Endodermal cell (in vitro differentiated cells): ENCODE measurements at regions not wholly inside any gene's neighbourhood (a gene's known extent, or its start where the extent isn't known, plus 50 kb on each side); places are given as distances from the start of the nearest gene placed in this dataset.
"Not testable (repeated sequence)": the region's sequence is repeated elsewhere in the genome, so short reads cannot be mapped to it uniquely, and the experiment has no call there.

ENCODE experiments used
- DNase-seq: peaks from one replicate; pipeline ENCODE4 v3.0.0-alpha.2; 2017
- H3K27ac ChIP-seq: 2 replicates; pipeline ENCODE4 v1.5.1; 2013; ENCODE audit warnings: mild to moderate bottlenecking, low read depth, low read length, moderate library complexity
- H3K27me3 ChIP-seq: 2 replicates; pipeline ENCODE4 v1.6.1; 2013; ENCODE audit warnings: mild to moderate bottlenecking, low read length, moderate library complexity; ENCODE audit not compliant: insufficient read depth, control insufficient read depth, poor library complexity, severe bottlenecking
- H3K36me3 ChIP-seq: 2 replicates; pipeline ENCODE4 v1.7.0; 2013; ENCODE audit warnings: mild to moderate bottlenecking, low read length, moderate library complexity; ENCODE audit not compliant: control insufficient read depth, insufficient read depth
- H3K4me1 ChIP-seq: one replicate; pipeline ENCODE4 v1.7.0; 2013; ENCODE audit warnings: low read length; ENCODE audit not compliant: control insufficient read depth, insufficient read depth
- H3K4me3 ChIP-seq: 2 replicates; pipeline ENCODE4 v1.5.1; 2013; ENCODE audit warnings: mild to moderate bottlenecking, low read length, moderate library complexity
- H3K9ac ChIP-seq: 2 replicates; pipeline ENCODE4 v1.6.1; 2013; ENCODE audit warnings: mild to moderate bottlenecking, low read length, moderate library complexity; ENCODE audit not compliant: poor library complexity, severe bottlenecking; ENCODE audit errors: extremely low read depth
- H3K9me3 ChIP-seq: 2 replicates; pipeline ENCODE4 v1.6.1; 2013; ENCODE audit warnings: mild to moderate bottlenecking, low read length, moderate library complexity; ENCODE audit not compliant: control insufficient read depth
- H3K27ac Mint-ChIP-seq: 2 replicates; pipeline ENCODE4 v1.8.0; 2020; ENCODE audit warnings: mixed read lengths
- H3K27me3 Mint-ChIP-seq: 2 replicates; pipeline ENCODE4 v1.8.0; 2021; ENCODE audit warnings: mild to moderate bottlenecking, mixed read lengths; ENCODE audit not compliant: insufficient read depth
- H3K36me3 Mint-ChIP-seq: 2 replicates; pipeline ENCODE4 v1.8.0; 2020; ENCODE audit warnings: low read depth, mixed read lengths
- H3K4me1 Mint-ChIP-seq: 2 replicates; pipeline ENCODE4 v1.8.0; 2020; ENCODE audit warnings: mixed read lengths
- H3K4me3 Mint-ChIP-seq: 2 replicates; pipeline ENCODE4 v1.8.0; 2020; ENCODE audit warnings: mild to moderate bottlenecking, moderate library complexity, mixed read lengths
- H3K9me3 Mint-ChIP-seq: 2 replicates; pipeline ENCODE4 v1.8.0; 2020; ENCODE audit warnings: mild to moderate bottlenecking, mixed read lengths
- WGBS, 2 experiments: methylation state at CpG; one replicate each; pipeline versions ENCODE4 v1.1.5 to v1.1.7; 2013; ENCODE audit warnings: missing lambda C conversion rate in 2 of 2, mixed read lengths in 1 of 2; ENCODE audit not compliant: insufficient coverage in 1 of 2, insufficient read length in 1 of 2; 5-methylcytosine and 5-hydroxymethylcytosine counted together
- TF ChIP-seq, protein P1 (sequence below): fragments of 200-600 bp; sonication (generic); conservative IDR thresholded peaks from 2 replicates; pipeline ENCODE4 v1.5.0; 2021; ENCODE audit warnings: antibody characterized with exemption, mild to moderate bottlenecking

DNA sequence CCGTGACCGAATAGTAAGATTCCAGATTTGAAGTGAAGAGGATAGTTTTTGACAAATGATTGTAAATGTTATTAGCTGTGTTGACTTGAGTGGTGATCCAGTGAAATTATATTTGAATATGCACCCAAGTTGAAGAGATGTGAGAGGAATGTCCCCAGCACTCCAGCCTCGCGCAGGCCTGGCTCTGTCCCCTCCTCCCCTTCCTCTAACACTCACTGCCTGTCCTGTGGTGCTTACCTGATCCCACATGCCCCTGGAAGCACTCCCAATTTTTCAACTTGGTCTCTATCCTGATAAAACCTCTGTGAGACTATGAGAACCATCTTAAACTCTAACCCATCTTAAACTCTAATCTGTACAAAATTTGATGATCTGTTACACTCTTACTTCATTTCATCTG, 154.7 kb upstream of the LRP1B start:
- Mint-ChIP-seq H3K36me3 (no peaks in the 10 kb centered on the region), H3K27me3 (no peaks in the 10 kb centered on the region), H3K27ac (no peak overlapping the region), H3K4me1 (peaks cover 12% of the 10 kb centered on the region), H3K9me3 (no peaks in the 10 kb centered on the region), H3K4me3 (no peak overlapping the region)
- Histone ChIP-seq H3K4me3 (no peak overlapping the region), H3K27ac (no peak overlapping the region), H3K9me3 (no peaks in the 10 kb centered on the region), H3K27me3 (peaks cover 11% of the 10 kb centered on the region), H3K36me3 (no peaks in the 10 kb centered on the region), H3K4me1 (no peaks in the 10 kb centered on the region), H3K9ac (no peak overlapping the region)
- TF ChIP-seq, protein P1, sequence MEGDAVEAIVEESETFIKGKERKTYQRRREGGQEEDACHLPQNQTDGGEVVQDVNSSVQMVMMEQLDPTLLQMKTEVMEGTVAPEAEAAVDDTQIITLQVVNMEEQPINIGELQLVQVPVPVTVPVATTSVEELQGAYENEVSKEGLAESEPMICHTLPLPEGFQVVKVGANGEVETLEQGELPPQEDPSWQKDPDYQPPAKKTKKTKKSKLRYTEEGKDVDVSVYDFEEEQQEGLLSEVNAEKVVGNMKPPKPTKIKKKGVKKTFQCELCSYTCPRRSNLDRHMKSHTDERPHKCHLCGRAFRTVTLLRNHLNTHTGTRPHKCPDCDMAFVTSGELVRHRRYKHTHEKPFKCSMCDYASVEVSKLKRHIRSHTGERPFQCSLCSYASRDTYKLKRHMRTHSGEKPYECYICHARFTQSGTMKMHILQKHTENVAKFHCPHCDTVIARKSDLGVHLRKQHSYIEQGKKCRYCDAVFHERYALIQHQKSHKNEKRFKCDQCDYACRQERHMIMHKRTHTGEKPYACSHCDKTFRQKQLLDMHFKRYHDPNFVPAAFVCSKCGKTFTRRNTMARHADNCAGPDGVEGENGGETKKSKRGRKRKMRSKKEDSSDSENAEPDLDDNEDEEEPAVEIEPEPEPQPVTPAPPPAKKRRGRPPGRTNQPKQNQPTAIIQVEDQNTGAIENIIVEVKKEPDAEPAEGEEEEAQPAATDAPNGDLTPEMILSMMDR, result no peak
- DNase-seq, result no peak
- 81 to 86% methylated on average over 2 to 4 of the region's 4 CpGs for WGBS, 2 experiments

DNA sequence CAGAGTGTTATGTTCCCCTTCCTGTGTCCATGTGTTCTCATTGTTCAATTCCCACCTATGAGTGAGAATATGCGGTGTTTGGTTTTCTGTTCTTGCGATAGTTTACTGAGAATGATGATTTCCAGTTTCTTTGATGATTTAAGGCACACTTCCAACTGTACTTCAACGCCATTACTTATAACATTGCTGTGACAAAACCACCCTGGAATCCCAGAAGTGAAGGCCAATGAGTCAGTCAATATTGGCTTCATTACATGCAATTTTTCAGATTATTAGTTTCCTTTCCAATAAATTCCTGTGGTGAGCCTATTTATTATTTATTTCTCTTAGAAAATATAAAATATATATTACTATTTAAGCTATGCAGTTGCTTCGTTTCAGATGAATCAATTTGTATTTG, 153.5 kb upstream of the LRP1B start:
- not testable (repeated sequence) for H3K9ac ChIP-seq, H3K4me3 Mint-ChIP-seq, H3K27ac Mint-ChIP-seq, H3K9me3 ChIP-seq, H3K9me3 Mint-ChIP-seq, H3K4me3 ChIP-seq, H3K27ac ChIP-seq, H3K27me3 Mint-ChIP-seq, H3K36me3 Mint-ChIP-seq, DNase-seq, H3K36me3 ChIP-seq, H3K4me1 ChIP-seq
- 94 to 100% methylated on average over 1 to 4 of the region's 4 CpGs for WGBS, 2 experiments
- H3K4me1 Mint-ChIP-seq, result peaks cover 12% of the 10 kb centered on the region
- H3K27me3 ChIP-seq, result peaks cover 12% of the 10 kb centered on the region

DNA sequence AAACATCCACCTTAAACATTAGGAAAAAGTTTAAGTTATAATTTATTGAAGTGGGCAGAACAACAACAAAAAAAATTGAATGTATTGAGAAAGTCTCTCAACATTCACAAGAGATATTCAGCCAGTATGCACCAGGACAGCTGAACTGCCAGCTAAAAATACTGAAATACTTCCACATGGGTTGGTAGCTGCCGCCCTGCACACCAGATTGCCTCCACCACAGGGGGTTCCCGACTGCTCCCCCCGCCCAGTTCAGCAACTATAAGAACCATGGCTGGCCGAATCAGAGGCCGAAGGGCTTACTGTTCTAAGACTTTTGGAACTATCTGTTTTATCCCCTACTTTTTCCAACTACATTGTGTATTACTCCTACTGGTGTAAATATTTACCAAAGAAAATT, 150.0 kb upstream of the LRP1B start:
- Mint-ChIP-seq H3K27me3 (no peaks in the 10 kb centered on the region), H3K4me1 (peaks cover 10% of the 10 kb centered on the region), H3K4me3 (no peak overlapping the region), H3K36me3 (no peaks in the 10 kb centered on the region), H3K27ac (no peak overlapping the region), H3K9me3 (peaks cover 3% of the 10 kb centered on the region)
- Histone ChIP-seq H3K9ac (no peak overlapping the region), H3K27ac (no peak overlapping the region), H3K4me3 (no peak overlapping the region), H3K36me3 (no peaks in the 10 kb centered on the region), H3K4me1 (no peaks in the 10 kb centered on the region), H3K27me3 (peaks cover 12% of the 10 kb centered on the region), H3K9me3 (peaks cover 5% of the 10 kb centered on the region)
- no peak for DNase-seq
- whole genome bisulfite sequencing, 2 experiments, result 86 to 100% methylated on average over 1 to 5 of the region's 5 CpGs
- TF ChIP-seq, protein P1, result no peak

GRCh38 chr2:142270990-142271389, 140.2 kb upstream of the LRP1B start:
- Histone ChIP-seq H3K9ac (no peak overlapping the region), H3K27me3 (no peaks in the 10 kb centered on the region), H3K4me3 (no peak overlapping the region), H3K9me3 (no peaks in the 10 kb centered on the region), H3K36me3 (no peaks in the 10 kb centered on the region), H3K4me1 (no peaks in the 10 kb centered on the region), H3K27ac (no peak overlapping the region)
- Mint-ChIP-seq H3K9me3 (no peaks in the 10 kb centered on the region), H3K4me3 (no peak overlapping the region), H3K27me3 (no peaks in the 10 kb centered on the region), H3K4me1 (no peaks in the 10 kb centered on the region), H3K36me3 (no peaks in the 10 kb centered on the region), H3K27ac (no peak overlapping the region)
- TF ChIP-seq, protein P1, result no peak
- no peak for DNase-seq
- WGBS, 2 experiments, result no CpG with 5 or more reads among the region's 2 CpGs
